ENCODE measurements at regions not wholly inside any gene's neighbourhood (a gene's known extent, or its start where the extent isn't known, plus 50 kb on each side); places are given as distances from the start of the nearest gene placed in this dataset.
A peak's percentile ranks its signal among the peaks of the same experiment; 100 is the strongest.

GRCh38 chr4:24237709-24238108 is 346.6 kb downstream of the DHX15 start:
- intact Hi-C loops (cut with micrococcal nuclease) = no loop called here
- Mint-ChIP-seq H3K9me3 (ENCODE audit: unreplicated experiment) (no peaks in the 10 kb centered on the region), H3K4me3 (ENCODE audit: unreplicated experiment) (no peak overlapping the region), H3K4me1 (ENCODE audit: insufficient read depth, unreplicated experiment) (peaks cover 16% of the 10 kb centered on the region), H3K36me3 (ENCODE audit: insufficient read depth, unreplicated experiment) (no peaks in the 10 kb centered on the region), H3K27me3 (ENCODE audit: insufficient read depth, unreplicated experiment) (no peaks in the 10 kb centered on the region), H3K27ac (ENCODE audit: low read depth, unreplicated experiment) (no peak overlapping the region)
- TF ChIP-seq CTCF (IDR thresholded peaks at IDR 0.05; ENCODE audit: unreplicated experiment) = no peak
- ChIA-PET POLR2A (interaction anchor here (0.7 kb wide), 1 partner anchor 126 kb away, joined by 3 read pairs; no protein-coding TSS in a partner anchor), CTCF (no interaction called here)
- BruUV-seq (replicated peaks) = no TSS peak
- DNase-seq (ENCODE audit: unreplicated experiment) = no peak

- peak; percentile 54 for DNase-seq (ENCODE audit: unreplicated experiment)
- ChIA-PET POLR2A (no interaction called here), CTCF (interaction anchor here (0.6 kb wide), 1 partner anchor 774 kb away, joined by 3 read pairs; no protein-coding TSS in a partner anchor)
- Mint-ChIP-seq H3K4me1 (ENCODE audit: insufficient read depth, unreplicated experiment) (peaks cover 16% of the 10 kb centered on the region), H3K4me3 (ENCODE audit: unreplicated experiment) (no peak overlapping the region), H3K27ac (ENCODE audit: low read depth, unreplicated experiment) (peak overlapping the region; percentile 32), H3K27me3 (ENCODE audit: insufficient read depth, unreplicated experiment) (no peaks in the 10 kb centered on the region), H3K36me3 (ENCODE audit: insufficient read depth, unreplicated experiment) (no peaks in the 10 kb centered on the region), H3K9me3 (ENCODE audit: unreplicated experiment) (no peaks in the 10 kb centered on the region)
- TF ChIP-seq CTCF (IDR thresholded peaks at IDR 0.05; ENCODE audit: unreplicated experiment) = no peak
- intact Hi-C loops (cut with micrococcal nuclease) = no loop called here
- BruUV-seq (replicated peaks) = no TSS peak
Measured at GRCh38 chr4:24236532-24236931, 346.7 kb upstream of the PPARGC1A start.

GRCh38 chr4:24236120-24236519 is 346.3 kb upstream of the PPARGC1A start:
- Mint-ChIP-seq H3K4me1 (ENCODE audit: insufficient read depth, unreplicated experiment) (peaks cover 16% of the 10 kb centered on the region), H3K27me3 (ENCODE audit: insufficient read depth, unreplicated experiment) (no peaks in the 10 kb centered on the region), H3K27ac (ENCODE audit: low read depth, unreplicated experiment) (peak overlapping the region; percentile 32), H3K9me3 (ENCODE audit: unreplicated experiment) (no peaks in the 10 kb centered on the region), H3K36me3 (ENCODE audit: insufficient read depth, unreplicated experiment) (no peaks in the 10 kb centered on the region), H3K4me3 (ENCODE audit: unreplicated experiment) (no peak overlapping the region)
- intact Hi-C loops (cut with micrococcal nuclease) = no loop called here
- ChIA-PET POLR2A (interaction anchor here (0.7 kb wide), 1 partner anchor 8 kb away, joined by 3 read pairs; no protein-coding TSS in a partner anchor), CTCF (no interaction called here)
- no peak for DNase-seq (ENCODE audit: unreplicated experiment)
- BruUV-seq (replicated peaks) = no TSS peak
- TF ChIP-seq CTCF (IDR thresholded peaks at IDR 0.05; ENCODE audit: unreplicated experiment) = no peak

- Mint-ChIP-seq H3K27me3 (ENCODE audit: insufficient read depth, unreplicated experiment) (no peaks in the 10 kb centered on the region), H3K36me3 (ENCODE audit: insufficient read depth, unreplicated experiment) (no peaks in the 10 kb centered on the region), H3K9me3 (ENCODE audit: unreplicated experiment) (no peaks in the 10 kb centered on the region), H3K4me1 (ENCODE audit: insufficient read depth, unreplicated experiment) (peaks cover 18% of the 10 kb centered on the region), H3K27ac (ENCODE audit: low read depth, unreplicated experiment) (peak overlapping the region; percentile 32), H3K4me3 (ENCODE audit: unreplicated experiment) (no peak overlapping the region)
- POLR2A ChIA-PET = interaction anchor here (0.7 kb wide), 1 partner anchor 9 kb away, joined by 3 read pairs; no protein-coding TSS in a partner anchor
- CTCF ChIA-PET = interaction anchor here (0.6 kb wide), 1 partner anchor 51 kb away, joined by 3 read pairs; no protein-coding TSS in a partner anchor
- no peak for DNase-seq (ENCODE audit: unreplicated experiment)
- TF ChIP-seq CTCF (IDR thresholded peaks at IDR 0.05; ENCODE audit: unreplicated experiment) = no peak
- intact Hi-C loops (cut with micrococcal nuclease) = no loop called here
- BruUV-seq (replicated peaks) = no TSS peak
Measured at GRCh38 chr4:24235618-24236017, 345.8 kb upstream of the PPARGC1A start.
